NCI-H2171 treated with DMSO at 0.1 percent for 48 hours (cell line): ENCODE measurements at regions not wholly inside any gene's neighbourhood (a gene's known extent, or its start where the extent isn't known, plus 50 kb on each side); places are given as distances from the start of the nearest gene placed in this dataset.
A peak's percentile ranks its signal among the peaks of the same experiment; 100 is the strongest.
"Not testable (repeated sequence)": the region's sequence is repeated elsewhere in the genome, so short reads cannot be mapped to it uniquely, and the experiment has no call there.

Experiments used
- DNase-seq: peaks from one replicate; lab custom pipeline; 2025; lab: John Stamatoyannopoulos, UW

DNA sequence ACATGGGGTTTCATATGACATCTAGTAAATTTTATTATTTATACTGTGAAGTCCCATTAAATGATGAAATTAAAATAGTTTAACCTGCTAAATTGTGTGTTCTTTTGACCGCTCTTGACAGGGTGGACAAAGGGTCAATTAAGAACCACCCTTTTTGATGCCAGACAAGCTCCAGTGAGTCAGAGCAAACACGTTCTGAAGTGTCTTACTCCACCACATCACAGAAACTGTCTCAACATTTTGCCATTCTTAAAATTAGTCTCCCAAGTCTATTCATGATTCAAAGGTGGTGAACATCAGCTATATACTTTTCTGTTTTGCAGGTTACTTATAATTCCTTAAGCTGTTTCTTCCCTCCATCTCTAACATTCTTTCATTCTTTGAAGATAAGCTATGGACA lies 142.1 kb downstream of the SPATA31A6 start:
- DNase-seq, result not testable (repeated sequence)

DNA sequence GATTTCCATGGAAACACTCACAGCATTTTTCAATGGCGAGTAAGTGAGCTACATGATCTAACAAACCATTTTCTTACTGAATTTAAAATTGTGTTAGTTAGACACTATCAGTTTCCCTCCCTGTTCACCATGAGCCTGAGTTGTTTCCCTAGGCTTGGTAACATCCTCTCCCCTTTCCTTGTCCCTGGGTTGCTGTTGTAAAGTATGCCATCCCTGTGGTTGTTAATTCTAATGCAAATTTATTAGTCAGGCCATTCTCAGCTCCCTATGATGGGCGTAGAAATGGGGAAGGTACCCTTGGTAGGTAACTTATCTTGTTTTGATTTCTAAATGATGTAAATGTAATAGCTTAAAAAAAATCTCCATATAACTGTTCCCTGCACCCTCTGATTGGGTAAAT lies 143.0 kb downstream of the SPATA31A6 start:
- not testable (repeated sequence) for DNase-seq

DNA sequence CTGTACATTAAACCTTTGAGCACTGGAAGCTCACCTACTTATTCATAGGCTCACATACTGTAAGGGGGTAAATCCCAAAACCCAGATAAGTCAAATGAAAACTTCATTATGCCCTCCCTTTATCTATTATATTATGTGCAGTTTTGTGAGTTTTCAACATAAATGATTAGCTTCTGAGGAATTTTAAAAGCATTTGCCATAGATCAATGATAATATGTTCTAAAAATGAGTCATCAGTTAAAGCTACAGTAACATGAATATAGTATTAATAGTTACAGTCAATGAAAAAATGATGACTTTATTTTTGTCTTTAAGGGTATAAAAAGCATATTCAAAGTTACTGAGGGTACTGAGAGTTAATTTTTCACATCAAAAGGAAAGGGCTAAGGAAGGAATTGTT lies 151.9 kb downstream of the SPATA31A6 start:
- DNase-seq, result not testable (repeated sequence)

GRCh38 chr9:42335984-42336657 lies 152.7 kb downstream of the SPATA31A6 start:
- peak; percentile 41 for DNase-seq

- DNase-seq, result not testable (repeated sequence)
Observed at GRCh38 chr9:42338275-42338674, 154.8 kb downstream of the SPATA31A6 start.

GRCh38 chr9:42339671-42340434 lies 156.4 kb downstream of the SPATA31A6 start:
- not testable (repeated sequence) for DNase-seq

DNA sequence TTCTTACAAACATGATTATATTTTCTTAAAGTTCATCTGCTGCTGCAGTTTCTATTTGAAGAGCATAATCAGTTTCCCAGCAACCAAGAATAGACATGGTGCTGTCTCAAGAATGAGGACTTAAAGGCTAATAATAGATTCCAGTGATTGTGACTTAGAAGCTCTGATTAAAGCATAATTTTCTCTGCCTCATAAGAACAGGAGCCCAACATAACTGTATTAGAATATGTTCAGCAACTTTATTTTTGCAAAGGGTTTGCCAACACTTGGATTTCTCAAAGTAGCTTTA lies 156.9 kb downstream of the SPATA31A6 start:
- not testable (repeated sequence) for DNase-seq

DNA sequence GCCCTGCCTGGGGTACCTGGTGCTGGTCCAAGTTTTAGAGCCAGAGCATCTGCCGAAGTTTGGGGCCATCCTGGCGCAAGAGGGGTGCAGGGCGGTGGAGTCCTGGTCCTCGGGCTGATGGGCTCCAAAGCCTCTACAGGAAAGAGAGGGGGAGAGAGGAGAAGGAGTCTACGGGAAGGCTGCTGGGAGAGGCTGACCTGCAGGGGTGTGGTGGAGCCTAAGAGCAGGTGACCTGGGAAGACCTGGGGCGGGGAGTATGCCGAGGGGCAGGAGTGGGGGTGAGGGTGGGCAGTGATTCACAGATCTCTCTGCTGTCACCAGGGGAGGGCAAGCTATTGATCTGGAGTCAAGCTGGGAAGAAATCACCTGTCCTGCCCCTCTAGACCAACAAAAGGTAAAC lies 158.4 kb downstream of the SPATA31A6 start:
- not testable (repeated sequence) for DNase-seq

GRCh38 chr9:42342297-42342696 lies 158.8 kb downstream of the SPATA31A6 start:
- DNase-seq, result not testable (repeated sequence)

DNA sequence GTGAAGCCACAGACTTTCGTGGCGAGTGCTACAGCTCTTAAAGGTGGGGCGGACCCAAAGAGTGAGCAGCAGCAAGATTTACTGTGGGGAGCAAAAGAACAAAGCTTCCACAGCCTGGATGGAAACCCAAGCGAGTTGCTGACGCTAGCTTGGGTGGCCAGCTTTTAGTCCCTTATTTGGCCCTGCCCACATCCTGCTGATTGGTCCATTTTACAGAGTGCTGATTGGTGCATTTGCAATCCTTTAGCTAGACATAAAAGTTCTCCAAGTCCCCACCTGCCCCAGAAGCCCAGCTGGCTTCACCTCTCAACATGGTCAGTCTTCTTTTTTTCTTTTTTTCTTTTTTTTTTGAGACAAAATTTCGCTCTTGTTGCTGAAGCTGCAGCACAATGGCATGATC lies 161.0 kb downstream of the SPATA31A6 start:
- not testable (repeated sequence) for DNase-seq

DNA sequence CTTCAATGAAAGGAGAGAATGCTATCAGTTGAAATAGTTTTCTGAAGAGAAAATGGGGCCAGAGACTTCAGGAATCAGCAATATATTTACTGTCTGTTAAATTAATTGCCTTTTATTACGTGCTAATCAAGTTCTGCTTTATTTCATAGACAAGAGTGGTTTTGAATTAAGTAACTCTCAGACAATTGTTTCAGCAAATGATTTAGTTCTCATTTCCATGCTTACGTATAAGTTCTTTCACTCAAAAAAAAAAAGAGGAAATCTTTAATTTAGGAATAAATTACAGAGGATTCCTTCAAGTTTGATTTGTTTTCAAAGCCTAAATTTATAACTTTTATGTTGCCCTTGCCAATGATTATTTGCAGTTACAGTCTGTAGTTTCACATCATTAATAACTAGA lies 163.5 kb downstream of the SPATA31A6 start:
- not testable (repeated sequence) for DNase-seq

- not testable (repeated sequence) for DNase-seq
Observed at GRCh38 chr9:42349181-42349580, 165.7 kb downstream of the SPATA31A6 start.

- DNase-seq, result not testable (repeated sequence)
Observed at GRCh38 chr9:42350412-42350811, 167.0 kb downstream of the SPATA31A6 start.

DNA sequence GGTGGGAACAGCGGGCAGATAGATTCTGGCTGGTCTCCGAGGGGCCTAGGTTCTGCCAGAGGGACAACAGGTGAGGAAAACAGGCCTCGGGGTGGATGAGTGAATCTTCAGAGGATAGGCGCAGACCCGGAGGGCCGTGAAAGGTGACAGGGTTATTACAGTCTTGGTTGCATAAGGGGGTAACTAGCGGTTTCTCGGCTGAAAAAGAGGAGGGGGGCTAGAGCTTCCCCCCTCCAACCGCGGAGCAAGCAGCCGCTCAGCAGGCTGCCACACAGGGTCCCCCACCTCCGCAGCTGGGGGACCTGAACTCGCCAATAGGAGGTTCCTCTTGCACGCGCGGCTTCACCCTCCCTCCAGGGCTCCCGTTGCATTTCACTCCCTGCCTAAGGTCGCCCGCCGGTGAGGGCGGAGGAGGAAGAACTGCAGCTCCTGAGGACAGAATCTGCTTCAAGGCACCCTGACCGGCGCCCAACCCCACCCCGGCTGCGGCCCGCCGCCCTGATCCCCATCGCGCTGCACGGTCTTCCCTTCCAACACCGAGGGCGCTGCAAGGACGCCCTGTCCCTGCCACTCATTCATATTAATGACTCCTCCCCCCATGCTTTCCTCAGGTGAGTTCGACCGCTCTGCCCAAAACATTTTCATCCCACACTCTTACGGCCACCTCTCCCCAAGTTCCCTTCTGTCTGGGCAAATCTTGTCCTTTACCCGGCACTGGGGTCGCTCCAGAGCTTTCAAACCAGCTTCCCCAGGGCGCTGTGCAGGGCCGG lies 174.3 kb downstream of the SPATA31A6 start:
- DNase-seq, result not testable (repeated sequence)

- not testable (repeated sequence) for DNase-seq
Observed at GRCh38 chr9:42358626-42359247, 175.3 kb downstream of the SPATA31A6 start.

DNA sequence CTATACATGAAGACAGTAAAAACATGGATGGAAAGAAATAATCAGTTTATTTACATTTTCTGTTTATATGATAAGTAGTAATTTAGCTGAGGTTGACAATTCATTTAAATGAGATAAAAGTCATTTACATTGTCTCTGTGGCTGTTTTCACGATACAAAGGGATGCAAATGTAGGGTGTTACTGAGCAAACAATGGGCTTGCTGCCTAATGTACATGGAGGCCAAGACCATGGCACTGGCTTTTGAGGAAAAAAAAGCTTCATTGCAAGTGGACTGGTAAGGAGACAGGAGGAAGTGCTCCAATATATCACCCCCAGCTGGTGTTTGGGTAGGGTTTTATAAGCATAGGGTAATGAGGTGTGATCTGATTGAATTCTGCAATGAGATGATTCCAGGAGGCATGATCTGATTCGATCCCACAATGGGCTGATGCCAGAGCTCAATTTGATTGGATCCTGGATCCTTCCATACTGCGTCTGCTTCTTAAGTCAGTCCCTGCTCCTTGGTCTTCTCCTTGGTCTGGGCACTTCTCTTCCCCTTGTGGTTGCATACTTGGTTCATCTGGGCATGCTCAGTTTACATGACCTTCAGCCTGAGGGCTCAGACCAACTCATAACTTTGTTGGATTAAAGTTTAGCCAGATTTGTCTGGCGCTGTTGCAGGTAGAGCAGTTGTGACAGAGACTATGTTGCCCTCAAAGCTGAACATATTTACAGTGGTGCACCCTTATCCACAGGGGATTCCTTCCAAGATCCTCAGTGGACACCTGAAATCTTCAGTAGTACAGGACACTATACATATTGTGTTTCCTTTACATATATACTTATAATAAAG lies 181.2 kb downstream of the SPATA31A6 start:
- not testable (repeated sequence) for DNase-seq

DNA sequence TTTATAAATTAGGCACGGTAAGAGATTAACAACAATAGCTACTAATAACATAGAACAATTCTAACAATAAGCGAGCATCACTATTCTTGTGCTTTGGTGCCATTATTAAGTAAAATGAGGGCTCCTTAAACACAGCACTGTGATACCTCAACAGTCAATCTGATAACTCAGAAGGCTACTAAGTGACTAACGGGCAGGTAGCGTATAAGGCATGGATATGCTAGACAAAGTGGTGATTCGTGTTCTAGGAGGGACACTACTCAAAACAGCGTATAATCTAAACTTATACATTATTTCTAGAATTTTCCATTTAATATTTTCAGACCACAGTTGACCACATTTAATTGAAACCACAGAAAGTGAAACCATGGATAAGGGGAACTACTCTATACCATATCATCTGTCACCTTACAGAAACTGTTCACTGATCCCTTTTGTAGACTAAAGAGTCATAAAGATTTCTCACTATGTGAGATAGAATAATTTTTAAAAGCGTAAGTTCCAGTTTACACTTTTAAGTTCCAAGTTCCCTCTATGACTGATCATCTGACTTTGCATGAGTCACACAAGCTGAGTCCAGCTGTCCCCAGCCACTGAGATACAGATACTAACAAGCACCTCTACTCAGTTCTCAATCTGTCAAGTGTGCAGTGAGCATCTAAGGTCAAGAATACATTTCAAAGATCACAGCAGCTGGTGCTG lies 181.9 kb downstream of the SPATA31A6 start:
- DNase-seq, result not testable (repeated sequence)

GRCh38 chr9:42368279-42368881 lies 184.9 kb downstream of the SPATA31A6 start:
- not testable (repeated sequence) for DNase-seq

- not testable (repeated sequence) for DNase-seq
Observed at GRCh38 chr9:42370172-42370571, 186.7 kb downstream of the SPATA31A6 start.

DNA sequence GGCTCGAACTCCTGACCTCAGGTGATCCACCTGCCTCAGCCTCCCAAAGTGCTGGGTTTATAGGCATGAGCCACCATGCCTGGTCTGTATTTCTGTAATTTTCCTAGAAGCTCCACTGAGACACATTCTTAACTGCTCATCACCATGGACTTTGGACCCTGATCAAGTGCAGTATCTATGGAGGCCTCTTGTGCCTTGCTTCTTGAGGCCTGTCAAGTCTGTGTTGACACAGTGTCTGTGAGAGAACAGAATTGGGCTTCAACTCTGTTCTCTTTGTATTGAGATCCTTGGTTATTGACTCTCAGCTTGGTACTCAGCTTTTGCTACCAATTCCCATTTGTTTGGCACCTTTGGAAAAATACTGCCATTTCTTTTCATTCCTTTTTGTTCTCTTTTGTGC lies 188.0 kb downstream of the SPATA31A6 start:
- not testable (repeated sequence) for DNase-seq
